CD4-positive, alpha-beta T cell (primary cell): ENCODE measurements at regions not wholly inside any gene's neighbourhood (a gene's known extent, or its start where the extent isn't known, plus 50 kb on each side); places are given as distances from the start of the nearest gene placed in this dataset.

Source experiments
- ATAC-seq: fragments of 200-7000 bp; cut with Tn5 transposase; one replicate; pipeline ENCODE4 v1.10.0; 2022; ENCODE audit warnings: mild to moderate bottlenecking; ENCODE audit not compliant: poor library complexity
- CTCF ChIA-PET: fragments of 350-600 bp; sonication (Branson Sonifier 250); formaldehyde crosslinking; loops from one replicate; lab custom pipeline; 2021; ENCODE audit warnings: antibody characterized with exemption, inconsistent platforms; lab: Charles Lee
- POLR2A ChIA-PET: fragments of 350-600 bp; sonication (Branson Sonifier 250); formaldehyde crosslinking; loops from one replicate; lab custom pipeline; 2021; ENCODE audit warnings: antibody characterized with exemption, inconsistent platforms; lab: Charles Lee
- DNase-seq, 14 experiments: peaks; one replicate each; pipeline ENCODE4 v3.0.0-alpha.2; 2013 to 2020; ENCODE audit warnings: mixed read lengths in 2 of 14
- H3K27ac ChIP-seq, 2 donors: one replicate each; pipeline versions ENCODE4 v1.5.1 to v1.7.0; 2013; ENCODE audit warnings: low read length in 2 of 2, low read depth in 1 of 2, mild to moderate bottlenecking in 1 of 2
- H3K27me3 ChIP-seq, 2 experiments: 1 replicate in 1 of 2; 2 replicates in 1 of 2; pipeline versions ENCODE4 v1.6.1 to v1.7.0; 2013; ENCODE audit warnings: low read length in 2 of 2, control low read depth in 1 of 2, mild to moderate bottlenecking in 1 of 2, moderate library complexity in 1 of 2; ENCODE audit not compliant: insufficient read depth in 2 of 2, control insufficient read depth in 1 of 2
- H3K36me3 ChIP-seq: one replicate; pipeline ENCODE4 v1.6.1; 2013; ENCODE audit warnings: low read length, control low read depth; ENCODE audit not compliant: insufficient read depth
- H3K4me1 ChIP-seq: one replicate; pipeline ENCODE4 v1.6.1; 2013; ENCODE audit warnings: low read length, control low read depth; ENCODE audit not compliant: insufficient read depth
- H3K4me3 ChIP-seq: one replicate; pipeline ENCODE4 v1.5.1; 2013; ENCODE audit warnings: mild to moderate bottlenecking, low read length, moderate library complexity
- H3K9me3 ChIP-seq, 2 experiments: 1 replicate in 1 of 2; 2 replicates in 1 of 2; pipeline versions ENCODE4 v1.6.1 to v1.7.0; 2013; ENCODE audit warnings: low read length in 2 of 2, mild to moderate bottlenecking in 2 of 2, control low read depth in 1 of 2, moderate library complexity in 1 of 2; ENCODE audit not compliant: control insufficient read depth in 1 of 2, insufficient read depth in 1 of 2
- H3K27ac Mint-ChIP-seq: one replicate; pipeline ENCODE4 v1.8.0; 2020; ENCODE audit warnings: mixed read lengths
- H3K27me3 Mint-ChIP-seq: one replicate; pipeline ENCODE4 v1.8.0; 2021; ENCODE audit warnings: mixed read lengths
- H3K36me3 Mint-ChIP-seq: one replicate; pipeline ENCODE4 v1.8.0; 2021; ENCODE audit warnings: low read depth, mixed read lengths
- H3K4me1 Mint-ChIP-seq: one replicate; pipeline ENCODE4 v1.8.0; 2021; ENCODE audit warnings: low read depth, mixed read lengths
- H3K4me3 Mint-ChIP-seq: one replicate; pipeline ENCODE4 v1.8.0; 2020; ENCODE audit warnings: mild to moderate bottlenecking, mixed read lengths
- H3K9me3 Mint-ChIP-seq: one replicate; pipeline ENCODE4 v1.8.0; 2020; ENCODE audit warnings: mixed read lengths
- intact Hi-C, 2 experiments: fragments of 100-400 bp; cut with DNase I in 1 of 2; cut with micrococcal nuclease in 1 of 2; formaldehyde crosslinking; loops; one replicate each; pipeline versions ENCODE4 v1.15.1 to v1.9.0; 2023 to 2025; cut with DNase I, micrococcal nuclease
- TF ChIP-seq, protein P1 (sequence below): fragments of 200-600 bp; IDR thresholded peaks from one replicate; pipeline ENCODE4 v1.8.0; 2022; ENCODE audit warnings: antibody characterized with exemption, mild to moderate bottlenecking

DNA sequence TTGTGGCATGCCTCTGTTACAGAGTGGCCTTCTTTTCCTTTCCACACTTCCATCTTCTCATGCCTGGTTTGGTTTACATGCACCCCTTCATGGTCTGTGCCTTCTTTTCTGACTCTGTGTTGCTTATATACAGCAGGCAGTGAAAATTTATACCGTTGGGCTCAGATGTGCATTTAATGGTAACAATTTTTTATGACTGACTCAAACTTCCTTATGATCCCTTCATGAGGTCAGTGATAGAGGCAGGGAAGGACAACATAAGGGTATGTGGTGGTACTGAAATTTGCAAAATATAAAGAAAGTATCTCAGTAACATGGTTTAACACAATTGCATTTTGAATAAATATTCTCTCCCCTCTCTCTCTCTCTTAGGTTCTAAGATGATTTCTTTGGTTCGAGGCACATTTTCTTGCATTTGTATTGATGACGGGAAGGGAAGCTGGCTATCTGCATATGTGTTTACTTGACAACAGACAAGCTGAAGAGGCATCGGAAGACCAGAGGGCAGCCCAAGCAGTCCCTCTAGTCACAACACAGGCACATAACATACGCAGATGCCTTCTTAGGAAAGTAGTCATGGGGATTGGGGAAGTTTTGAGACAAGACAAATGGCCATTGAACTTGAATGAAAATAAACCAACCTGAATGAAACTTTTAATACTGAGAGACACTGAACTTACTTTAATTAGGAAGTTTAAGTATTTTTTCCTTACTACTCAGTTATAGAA, 163.3 kb upstream of the LEF1 start:
- Histone ChIP-seq H3K27ac (no peak overlapping the region), H3K27me3 (no peaks in the 10 kb centered on the region), H3K4me1 (peaks cover 4% of the 10 kb centered on the region), H3K36me3 (no peaks in the 10 kb centered on the region), H3K4me3 (no peak overlapping the region), H3K9me3 (no peaks in the 10 kb centered on the region)
- peaks cover 31% of the 10 kb centered on the region for H3K4me1 Mint-ChIP-seq
- no peaks in the 10 kb centered on the region for H3K36me3 Mint-ChIP-seq
- no peaks in the 10 kb centered on the region for H3K27me3 Mint-ChIP-seq
- ChIA-PET CTCF (no interaction called here), POLR2A (no interaction called here)
- no peak for ATAC-seq
- no peaks in the 10 kb centered on the region for H3K9me3 Mint-ChIP-seq
- H3K4me3 Mint-ChIP-seq, result no peak overlapping the region
- TF ChIP-seq, protein P1, sequence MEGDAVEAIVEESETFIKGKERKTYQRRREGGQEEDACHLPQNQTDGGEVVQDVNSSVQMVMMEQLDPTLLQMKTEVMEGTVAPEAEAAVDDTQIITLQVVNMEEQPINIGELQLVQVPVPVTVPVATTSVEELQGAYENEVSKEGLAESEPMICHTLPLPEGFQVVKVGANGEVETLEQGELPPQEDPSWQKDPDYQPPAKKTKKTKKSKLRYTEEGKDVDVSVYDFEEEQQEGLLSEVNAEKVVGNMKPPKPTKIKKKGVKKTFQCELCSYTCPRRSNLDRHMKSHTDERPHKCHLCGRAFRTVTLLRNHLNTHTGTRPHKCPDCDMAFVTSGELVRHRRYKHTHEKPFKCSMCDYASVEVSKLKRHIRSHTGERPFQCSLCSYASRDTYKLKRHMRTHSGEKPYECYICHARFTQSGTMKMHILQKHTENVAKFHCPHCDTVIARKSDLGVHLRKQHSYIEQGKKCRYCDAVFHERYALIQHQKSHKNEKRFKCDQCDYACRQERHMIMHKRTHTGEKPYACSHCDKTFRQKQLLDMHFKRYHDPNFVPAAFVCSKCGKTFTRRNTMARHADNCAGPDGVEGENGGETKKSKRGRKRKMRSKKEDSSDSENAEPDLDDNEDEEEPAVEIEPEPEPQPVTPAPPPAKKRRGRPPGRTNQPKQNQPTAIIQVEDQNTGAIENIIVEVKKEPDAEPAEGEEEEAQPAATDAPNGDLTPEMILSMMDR, result no peak
- DNase-seq, result no peak
- intact Hi-C loops, result no loop called here
- no peak overlapping the region for H3K27ac Mint-ChIP-seq

DNA sequence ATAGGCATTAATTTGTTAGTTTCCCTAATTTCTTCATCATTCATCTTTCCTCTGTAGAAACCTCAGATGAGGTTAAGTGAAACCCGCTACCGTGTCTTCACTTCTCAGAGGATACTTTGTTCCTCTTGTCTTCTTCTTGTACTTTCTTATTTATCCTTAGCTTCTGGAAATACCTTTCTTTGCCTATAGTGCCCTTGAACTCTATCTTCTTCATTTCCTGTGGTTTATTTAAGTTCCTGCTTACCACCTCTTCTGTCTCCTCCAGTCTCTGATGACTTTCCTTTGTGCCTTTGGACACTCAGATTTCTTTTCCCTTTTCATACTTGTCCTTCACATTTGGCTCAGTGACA, 159.6 kb upstream of the LEF1 start:
- Histone ChIP-seq H3K36me3 (no peaks in the 10 kb centered on the region), H3K9me3 (no peaks in the 10 kb centered on the region), H3K27me3 (no peaks in the 10 kb centered on the region), H3K4me1 (peaks cover 4% of the 10 kb centered on the region), H3K4me3 (no peak overlapping the region), H3K27ac (no peak overlapping the region)
- Mint-ChIP-seq H3K27me3 (no peaks in the 10 kb centered on the region), H3K4me3 (no peak overlapping the region), H3K9me3 (no peaks in the 10 kb centered on the region), H3K36me3 (no peaks in the 10 kb centered on the region), H3K27ac (no peak overlapping the region), H3K4me1 (peaks cover 36% of the 10 kb centered on the region)
- intact Hi-C loops, result no loop called here
- ChIA-PET POLR2A (interaction anchor here (1.0 to 1.9 kb wide), 3 partner anchors 9 to 27 kb away, joined by 3 to 5 read pairs (median 4); no protein-coding TSS in a partner anchor), CTCF (interaction anchor here (1.0 to 1.3 kb wide), 2 partner anchors 244 to 298 kb away, joined by 3 read pairs; no protein-coding TSS in a partner anchor)
- TF ChIP-seq, protein P1, result no peak
- ATAC-seq (no peak), DNase-seq (peak in 1 of 14 experiments; percentile 6)

DNA sequence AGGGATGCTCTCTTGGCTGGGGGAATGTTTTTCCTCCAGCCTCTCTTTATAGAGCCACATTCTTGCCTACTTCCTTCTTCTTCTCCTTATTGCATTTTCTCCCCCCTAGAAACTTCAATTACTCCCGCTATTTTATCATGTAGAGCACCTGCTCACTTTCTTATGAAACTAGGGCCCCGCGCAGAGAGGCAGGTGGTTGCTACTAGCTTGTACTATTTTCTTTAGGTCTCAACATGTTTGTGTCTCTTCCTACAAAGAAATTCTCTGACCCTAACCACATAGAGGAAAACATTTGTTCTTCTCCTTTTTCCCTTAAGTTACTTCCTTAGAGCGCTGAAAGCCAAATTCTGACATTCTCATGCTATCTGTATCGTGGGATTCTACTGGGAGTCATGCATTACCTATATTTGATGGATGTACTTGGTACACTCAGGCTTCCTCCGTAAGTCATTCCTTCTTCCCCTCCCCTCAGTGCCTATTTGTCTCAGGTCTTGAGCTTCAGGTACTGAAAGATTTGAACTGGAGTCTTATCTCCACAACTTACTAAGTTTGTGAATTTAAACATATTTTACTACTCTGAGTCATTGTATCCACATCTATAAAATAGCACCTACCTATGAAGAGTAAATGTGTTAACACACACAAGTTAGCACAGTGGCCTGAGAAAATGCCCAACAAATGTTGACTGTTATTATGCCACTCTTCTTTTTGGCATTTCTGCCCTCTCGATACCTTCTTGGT, 159.1 kb upstream of the LEF1 start:
- H3K4me1 Mint-ChIP-seq, result peaks cover 36% of the 10 kb centered on the region
- ChIA-PET POLR2A (interaction anchor here (1.0 to 1.9 kb wide), 2 partner anchors 9 to 28 kb away, joined by 4 to 5 read pairs; no protein-coding TSS in a partner anchor), CTCF (interaction anchor here (1.3 kb wide), 1 partner anchor 297 kb away, joined by 3 read pairs; no protein-coding TSS in a partner anchor)
- Histone ChIP-seq H3K4me1 (peaks cover 4% of the 10 kb centered on the region), H3K4me3 (no peak overlapping the region), H3K9me3 (no peaks in the 10 kb centered on the region), H3K27me3 (no peaks in the 10 kb centered on the region), H3K27ac (no peak overlapping the region), H3K36me3 (no peaks in the 10 kb centered on the region)
- TF ChIP-seq, protein P1, result no peak
- ATAC-seq, result no peak
- intact Hi-C loops, result loop anchor here in 1 of 2 experiments (1.0 kb wide), 1 partner anchor 27 kb away; no protein-coding TSS in a partner anchor
- DNase-seq, result no peak
- no peaks in the 10 kb centered on the region for H3K36me3 Mint-ChIP-seq
- H3K27me3 Mint-ChIP-seq, result no peaks in the 10 kb centered on the region
- no peak overlapping the region for H3K27ac Mint-ChIP-seq
- H3K9me3 Mint-ChIP-seq, result no peaks in the 10 kb centered on the region
- H3K4me3 Mint-ChIP-seq, result no peak overlapping the region
